ENCODE measurements at regions not wholly inside any gene's neighbourhood (a gene's known extent, or its start where the extent isn't known, plus 50 kb on each side); places are given as distances from the start of the nearest gene placed in this dataset.

DNA sequence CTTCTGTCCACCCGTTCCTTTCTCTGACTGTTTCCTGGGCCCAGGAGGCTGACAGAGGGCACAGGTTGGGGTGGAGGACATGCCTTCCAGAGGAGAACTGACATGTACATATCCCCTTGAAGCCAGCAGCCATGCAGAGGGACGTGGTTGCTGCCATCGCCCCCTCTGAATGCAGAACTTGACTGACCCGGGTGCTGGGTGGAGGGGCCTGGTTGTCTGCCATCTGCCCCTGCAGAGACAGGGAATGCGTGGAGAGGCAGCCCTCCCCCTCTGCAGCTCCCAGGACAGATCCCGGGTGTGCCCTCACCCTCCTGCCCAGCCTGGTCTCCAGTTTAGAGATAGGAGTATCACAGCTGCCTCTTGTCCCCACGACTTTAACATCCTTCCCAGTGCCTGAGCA lies 383.0 kb upstream of the B3GAT1 start:
- TF ChIP-seq, protein P1, sequence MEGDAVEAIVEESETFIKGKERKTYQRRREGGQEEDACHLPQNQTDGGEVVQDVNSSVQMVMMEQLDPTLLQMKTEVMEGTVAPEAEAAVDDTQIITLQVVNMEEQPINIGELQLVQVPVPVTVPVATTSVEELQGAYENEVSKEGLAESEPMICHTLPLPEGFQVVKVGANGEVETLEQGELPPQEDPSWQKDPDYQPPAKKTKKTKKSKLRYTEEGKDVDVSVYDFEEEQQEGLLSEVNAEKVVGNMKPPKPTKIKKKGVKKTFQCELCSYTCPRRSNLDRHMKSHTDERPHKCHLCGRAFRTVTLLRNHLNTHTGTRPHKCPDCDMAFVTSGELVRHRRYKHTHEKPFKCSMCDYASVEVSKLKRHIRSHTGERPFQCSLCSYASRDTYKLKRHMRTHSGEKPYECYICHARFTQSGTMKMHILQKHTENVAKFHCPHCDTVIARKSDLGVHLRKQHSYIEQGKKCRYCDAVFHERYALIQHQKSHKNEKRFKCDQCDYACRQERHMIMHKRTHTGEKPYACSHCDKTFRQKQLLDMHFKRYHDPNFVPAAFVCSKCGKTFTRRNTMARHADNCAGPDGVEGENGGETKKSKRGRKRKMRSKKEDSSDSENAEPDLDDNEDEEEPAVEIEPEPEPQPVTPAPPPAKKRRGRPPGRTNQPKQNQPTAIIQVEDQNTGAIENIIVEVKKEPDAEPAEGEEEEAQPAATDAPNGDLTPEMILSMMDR (conservative IDR thresholded peaks at IDR 0.05; ENCODE audit: low read length): no peak
- no peak for TF ChIP-seq EZH2phosphoT487 (IDR thresholded peaks at IDR 0.05; ENCODE audit: borderline replicate concordance)

All from Loucy (cell line).